ENCODE measurements at regions not wholly inside any gene's neighbourhood (a gene's known extent, or its start where the extent isn't known, plus 50 kb on each side); places are given as distances from the start of the nearest gene placed in this dataset.

DNA sequence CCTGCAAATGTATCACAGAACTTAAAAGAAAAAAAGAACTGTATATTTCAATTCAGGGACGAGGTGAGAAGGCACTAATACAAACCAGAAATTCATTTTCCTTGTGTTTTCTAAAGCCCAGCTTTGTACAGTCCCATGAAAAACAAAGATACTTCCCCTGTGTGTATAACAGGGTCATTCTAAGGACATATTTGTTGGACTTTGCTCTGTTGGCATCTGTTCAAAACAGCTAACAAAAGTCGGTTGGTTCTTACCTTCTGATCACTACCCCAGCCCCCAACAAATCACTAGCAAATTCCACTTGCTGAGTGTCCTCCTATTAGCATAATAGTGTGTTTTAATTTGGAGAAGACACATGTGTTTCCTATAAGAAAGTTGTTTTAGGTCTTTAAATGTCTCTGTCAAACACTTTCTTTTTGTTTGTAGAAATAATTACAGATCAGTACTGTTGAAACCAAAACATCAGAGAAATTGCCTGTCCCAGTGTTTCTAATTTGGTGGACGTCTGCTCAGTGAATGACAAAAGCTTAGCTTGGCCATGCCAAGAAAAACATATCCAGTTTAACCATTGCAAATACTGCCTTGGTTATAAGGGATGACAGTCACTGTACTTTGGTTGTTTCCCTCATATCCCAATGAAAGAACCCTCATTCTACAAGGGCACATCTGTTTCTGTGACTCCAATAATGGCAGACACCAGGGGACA, 480.5 kb downstream of the EBF1 start:
- DNase-seq (no peak), ATAC-seq (ENCODE audit: low FRiP score in 2 of 2) (no peak)
- no peak overlapping the region for H3K27ac ChIP-seq
- H3K4me1 ChIP-seq = no peaks in the 10 kb centered on the region
- TF ChIP-seq POLR2A (IDR thresholded peaks at IDR 0.05) = no peak
- TF ChIP-seq EP300 (IDR thresholded peaks at IDR 0.05) = no peak
- TF ChIP-seq, protein P1, sequence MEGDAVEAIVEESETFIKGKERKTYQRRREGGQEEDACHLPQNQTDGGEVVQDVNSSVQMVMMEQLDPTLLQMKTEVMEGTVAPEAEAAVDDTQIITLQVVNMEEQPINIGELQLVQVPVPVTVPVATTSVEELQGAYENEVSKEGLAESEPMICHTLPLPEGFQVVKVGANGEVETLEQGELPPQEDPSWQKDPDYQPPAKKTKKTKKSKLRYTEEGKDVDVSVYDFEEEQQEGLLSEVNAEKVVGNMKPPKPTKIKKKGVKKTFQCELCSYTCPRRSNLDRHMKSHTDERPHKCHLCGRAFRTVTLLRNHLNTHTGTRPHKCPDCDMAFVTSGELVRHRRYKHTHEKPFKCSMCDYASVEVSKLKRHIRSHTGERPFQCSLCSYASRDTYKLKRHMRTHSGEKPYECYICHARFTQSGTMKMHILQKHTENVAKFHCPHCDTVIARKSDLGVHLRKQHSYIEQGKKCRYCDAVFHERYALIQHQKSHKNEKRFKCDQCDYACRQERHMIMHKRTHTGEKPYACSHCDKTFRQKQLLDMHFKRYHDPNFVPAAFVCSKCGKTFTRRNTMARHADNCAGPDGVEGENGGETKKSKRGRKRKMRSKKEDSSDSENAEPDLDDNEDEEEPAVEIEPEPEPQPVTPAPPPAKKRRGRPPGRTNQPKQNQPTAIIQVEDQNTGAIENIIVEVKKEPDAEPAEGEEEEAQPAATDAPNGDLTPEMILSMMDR (IDR thresholded peaks at IDR 0.05) = no peak
- TF ChIP-seq POLR2AphosphoS5 (IDR thresholded peaks at IDR 0.05) = no peak
- H3K36me3 ChIP-seq = no peaks in the 10 kb centered on the region
- no peak overlapping the region for H3K4me3 ChIP-seq
- no peaks in the 10 kb centered on the region for H3K9me3 ChIP-seq
- 25 to 28% methylated on average over 3 of the region's 3 CpGs for WGBS, 2 donors
- H3K27me3 ChIP-seq = no peaks in the 10 kb centered on the region

DNA sequence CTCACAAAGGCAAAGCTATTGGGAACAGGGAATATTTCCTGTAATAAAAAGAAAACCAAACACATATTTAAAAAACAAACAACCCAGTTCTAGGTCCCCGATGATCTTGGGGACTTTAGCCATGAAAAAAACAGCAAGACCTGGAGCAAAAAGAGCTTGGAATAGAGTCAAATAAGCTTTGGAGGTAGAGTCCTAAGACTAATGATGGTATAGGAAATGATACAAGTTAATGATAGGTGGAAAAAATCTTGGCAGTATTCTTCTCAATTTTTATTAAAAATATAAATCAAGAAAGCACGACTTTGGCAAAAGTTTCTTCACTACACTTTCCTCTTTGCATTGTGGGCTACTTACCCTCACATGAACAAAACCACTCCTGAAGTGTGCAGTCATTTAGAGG, 481.5 kb downstream of the EBF1 start:
- H3K27ac ChIP-seq = no peak overlapping the region
- DNase-seq = no peak
- no peaks in the 10 kb centered on the region for H3K36me3 ChIP-seq
- no peaks in the 10 kb centered on the region for H3K27me3 ChIP-seq
- no peak overlapping the region for H3K4me3 ChIP-seq
- 75 to 80% methylated on average over 2 of the region's 2 CpGs for WGBS, 2 donors
- no peak for TF ChIP-seq POLR2AphosphoS5 (IDR thresholded peaks at IDR 0.05)
- TF ChIP-seq EP300 (IDR thresholded peaks at IDR 0.05) = no peak
- TF ChIP-seq, protein P1 (IDR thresholded peaks at IDR 0.05) = no peak
- no peak for TF ChIP-seq POLR2A (IDR thresholded peaks at IDR 0.05)
- no peaks in the 10 kb centered on the region for H3K9me3 ChIP-seq
- ATAC-seq (ENCODE audit: low FRiP score in 2 of 2) = no peak
- H3K4me1 ChIP-seq = no peaks in the 10 kb centered on the region

DNA sequence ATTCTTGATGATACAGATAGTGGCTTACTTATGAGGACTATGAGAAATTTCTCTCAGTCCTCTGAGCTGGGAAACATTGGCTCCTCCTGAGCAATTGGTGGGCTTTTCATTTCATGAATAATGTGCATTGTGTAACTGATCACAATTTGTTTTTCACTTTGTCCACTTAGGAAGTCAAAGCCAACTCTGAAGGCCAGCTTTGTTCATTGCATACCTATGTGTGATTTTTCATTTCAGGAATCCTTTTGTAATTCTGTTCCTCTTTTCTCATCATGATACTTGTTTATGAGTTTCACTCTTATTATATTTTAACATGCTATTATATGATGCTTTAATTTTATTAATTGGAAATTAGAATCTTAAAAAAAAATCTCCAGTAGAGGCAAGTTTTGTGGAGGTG, 483.0 kb downstream of the EBF1 start:
- Histone ChIP-seq H3K4me1 (no peaks in the 10 kb centered on the region), H3K9me3 (no peaks in the 10 kb centered on the region), H3K27me3 (no peaks in the 10 kb centered on the region), H3K4me3 (no peak overlapping the region), H3K27ac (no peak overlapping the region), H3K36me3 (no peaks in the 10 kb centered on the region)
- ATAC-seq (ENCODE audit: low FRiP score in 2 of 2) (no peak), DNase-seq (no peak)
- TF ChIP-seq EP300 (IDR thresholded peaks at IDR 0.05) = no peak
- TF ChIP-seq, protein P1 (IDR thresholded peaks at IDR 0.05) = no peak

DNA sequence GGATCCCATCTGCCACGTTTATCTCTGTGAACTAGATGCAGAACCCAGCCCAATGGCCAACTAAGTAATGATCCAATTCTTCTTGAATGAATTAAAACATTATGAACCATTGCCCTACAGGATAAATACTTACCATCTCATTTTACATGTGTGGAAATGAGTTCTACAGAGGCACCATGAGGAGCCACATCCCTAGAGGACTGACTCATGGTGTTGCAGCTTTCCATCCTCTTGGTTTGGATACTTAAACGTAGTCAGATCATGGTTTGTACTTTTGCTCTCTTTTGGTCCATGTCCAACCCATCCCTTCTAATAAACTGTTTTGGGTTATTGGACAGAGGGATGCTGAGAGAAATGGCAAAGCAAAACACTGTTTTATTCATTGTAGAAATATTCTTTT, 484.8 kb downstream of the EBF1 start:
- no peak for ATAC-seq (ENCODE audit: low FRiP score in 2 of 2)
- TF ChIP-seq POLR2AphosphoS5 (IDR thresholded peaks at IDR 0.05) (no peak), POLR2A (IDR thresholded peaks at IDR 0.05) (no peak), EP300 (IDR thresholded peaks at IDR 0.05) (no peak)
- TF ChIP-seq, protein P1 (IDR thresholded peaks at IDR 0.05) = no peak
- Histone ChIP-seq H3K27me3 (no peaks in the 10 kb centered on the region), H3K4me1 (no peaks in the 10 kb centered on the region), H3K36me3 (no peaks in the 10 kb centered on the region), H3K27ac (no peak overlapping the region), H3K9me3 (no peaks in the 10 kb centered on the region), H3K4me3 (no peak overlapping the region)
- DNase-seq = no peak
- WGBS, 2 donors = 71 to 76% methylated on average over 2 of the region's 2 CpGs

DNA sequence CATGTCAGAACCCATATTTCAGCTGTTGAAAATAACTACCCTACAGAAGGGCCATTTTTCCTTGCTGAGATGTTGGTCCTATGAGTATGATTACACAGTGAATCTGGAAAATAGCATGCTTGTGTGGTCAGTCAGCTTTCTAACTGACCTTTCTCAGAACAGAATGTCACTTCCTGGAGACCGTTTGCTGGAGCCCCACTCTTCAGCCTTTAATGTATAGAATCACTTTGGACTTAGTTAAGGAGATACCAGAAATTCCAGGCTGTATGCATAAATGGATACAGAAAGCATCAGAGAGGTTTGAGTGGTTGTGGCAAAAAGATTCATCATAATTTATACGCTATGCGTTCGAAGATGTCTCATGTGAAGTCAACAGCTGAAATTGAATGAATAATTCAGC, 488.1 kb downstream of the EBF1 start:
- 79 to 84% methylated on average over 4 of the region's 4 CpGs for WGBS, 2 donors
- no peaks in the 10 kb centered on the region for H3K9me3 ChIP-seq
- no peaks in the 10 kb centered on the region for H3K4me1 ChIP-seq
- TF ChIP-seq EP300 (IDR thresholded peaks at IDR 0.05) (no peak), POLR2AphosphoS5 (IDR thresholded peaks at IDR 0.05) (no peak), POLR2A (IDR thresholded peaks at IDR 0.05) (no peak)
- TF ChIP-seq, protein P1 (IDR thresholded peaks at IDR 0.05) = no peak
- no peak for ATAC-seq (ENCODE audit: low FRiP score in 2 of 2)
- H3K27ac ChIP-seq = no peak overlapping the region
- H3K4me3 ChIP-seq = no peak overlapping the region
- no peaks in the 10 kb centered on the region for H3K27me3 ChIP-seq
- no peaks in the 10 kb centered on the region for H3K36me3 ChIP-seq
- DNase-seq = no peak
